Kidney epithelial cell (primary cell): ENCODE measurements at regions not wholly inside any gene's neighbourhood (a gene's known extent, or its start where the extent isn't known, plus 50 kb on each side); places are given as distances from the start of the nearest gene placed in this dataset.
"Not testable (repeated sequence)": the region's sequence is repeated elsewhere in the genome, so short reads cannot be mapped to it uniquely, and the experiment has no call there.

Source experiments
- DNase-seq: peaks from one replicate; pipeline ENCODE4 v3.0.0-alpha.2; 2010; ENCODE audit warnings: low read depth
- H3K27me3 ChIP-seq: 2 replicates; pipeline ENCODE4 v1.6.0; 2011; ENCODE audit warnings: low read length; ENCODE audit not compliant: control insufficient read depth, insufficient read depth
- H3K36me3 ChIP-seq: 2 replicates; pipeline ENCODE4 v1.5.1; 2011; ENCODE audit warnings: low read length; ENCODE audit not compliant: control insufficient read depth, insufficient read depth
- H3K4me3 ChIP-seq: 2 replicates; pipeline ENCODE4 v1.5.1; 2011; ENCODE audit warnings: low read depth, mild to moderate bottlenecking, control low read depth, low read length
- TF ChIP-seq, protein P1 (sequence below): IDR thresholded peaks from 2 replicates; pipeline ENCODE4 v1.5.1; 2011; ENCODE audit warnings: mild to moderate bottlenecking, moderate library complexity, low read length, control low read depth, inconsistent platforms; ENCODE audit not compliant: insufficient read depth, poor library complexity, severe bottlenecking

GRCh38 chr4:117699595-117699994, 334.7 kb upstream of the NDST3 start:
- no peaks in the 10 kb centered on the region for H3K27me3 ChIP-seq
- TF ChIP-seq, protein P1, sequence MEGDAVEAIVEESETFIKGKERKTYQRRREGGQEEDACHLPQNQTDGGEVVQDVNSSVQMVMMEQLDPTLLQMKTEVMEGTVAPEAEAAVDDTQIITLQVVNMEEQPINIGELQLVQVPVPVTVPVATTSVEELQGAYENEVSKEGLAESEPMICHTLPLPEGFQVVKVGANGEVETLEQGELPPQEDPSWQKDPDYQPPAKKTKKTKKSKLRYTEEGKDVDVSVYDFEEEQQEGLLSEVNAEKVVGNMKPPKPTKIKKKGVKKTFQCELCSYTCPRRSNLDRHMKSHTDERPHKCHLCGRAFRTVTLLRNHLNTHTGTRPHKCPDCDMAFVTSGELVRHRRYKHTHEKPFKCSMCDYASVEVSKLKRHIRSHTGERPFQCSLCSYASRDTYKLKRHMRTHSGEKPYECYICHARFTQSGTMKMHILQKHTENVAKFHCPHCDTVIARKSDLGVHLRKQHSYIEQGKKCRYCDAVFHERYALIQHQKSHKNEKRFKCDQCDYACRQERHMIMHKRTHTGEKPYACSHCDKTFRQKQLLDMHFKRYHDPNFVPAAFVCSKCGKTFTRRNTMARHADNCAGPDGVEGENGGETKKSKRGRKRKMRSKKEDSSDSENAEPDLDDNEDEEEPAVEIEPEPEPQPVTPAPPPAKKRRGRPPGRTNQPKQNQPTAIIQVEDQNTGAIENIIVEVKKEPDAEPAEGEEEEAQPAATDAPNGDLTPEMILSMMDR = no peak

GRCh38 chr4:117700111-117700892, 334.0 kb upstream of the NDST3 start:
- TF ChIP-seq, protein P1 = peak; percentile 25
- Histone ChIP-seq H3K27me3 (no peaks in the 10 kb centered on the region), H3K4me3 (no peak overlapping the region), H3K36me3 (no peaks in the 10 kb centered on the region)
- no peak for DNase-seq

More at GRCh38 chr4:117699595-117699994, 334.7 kb upstream of the NDST3 start:
- H3K36me3 ChIP-seq = no peaks in the 10 kb centered on the region
- DNase-seq = no peak
- H3K4me3 ChIP-seq = no peak overlapping the region

DNA sequence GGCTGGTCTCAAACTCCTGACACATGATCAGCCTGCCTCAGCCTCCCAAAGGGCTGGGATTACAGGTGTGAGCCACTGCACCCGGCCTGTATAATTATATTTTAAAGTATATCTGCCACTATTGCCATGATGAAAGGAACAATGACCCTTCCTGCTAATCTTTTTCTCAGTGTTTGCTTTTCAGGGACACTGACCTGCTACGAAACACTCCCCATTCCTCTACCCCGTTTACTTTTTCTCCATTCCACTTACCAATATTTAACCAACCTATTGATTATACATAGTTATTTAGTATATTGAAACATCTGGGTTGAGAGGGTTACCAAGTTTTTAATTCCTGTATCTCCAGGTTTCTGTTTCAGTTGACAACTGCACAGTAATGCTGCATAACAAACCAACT, 331.9 kb upstream of the NDST3 start:
- H3K4me3 ChIP-seq = no peak overlapping the region
- no peaks in the 10 kb centered on the region for H3K27me3 ChIP-seq
- no peak for DNase-seq
- TF ChIP-seq, protein P1 = no peak
- H3K36me3 ChIP-seq = no peaks in the 10 kb centered on the region

- H3K4me3 ChIP-seq = no peak overlapping the region
- H3K36me3 ChIP-seq = no peaks in the 10 kb centered on the region
- TF ChIP-seq, protein P1 = no peak
- H3K27me3 ChIP-seq = no peaks in the 10 kb centered on the region
- no peak for DNase-seq
These were observed 329.6 kb upstream of the NDST3 start for GRCh38 chr4:117704721-117705120.

DNA sequence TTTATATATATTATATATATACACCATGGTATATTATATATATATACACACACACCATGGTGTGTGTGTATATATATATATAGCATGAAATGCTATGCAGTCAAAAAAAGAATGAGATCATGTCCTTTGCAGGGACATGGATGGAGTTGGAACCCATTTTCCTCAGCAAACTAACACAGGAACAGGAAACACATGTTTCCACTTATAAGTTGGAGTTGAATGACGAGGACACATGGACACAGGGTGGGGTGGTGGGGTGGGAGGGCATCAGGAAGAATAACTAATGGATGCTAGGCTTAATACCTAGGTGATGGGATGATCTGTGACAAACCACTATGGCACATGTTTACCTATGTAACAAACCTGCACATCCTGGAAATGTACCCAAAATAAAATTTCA, 293.6 kb upstream of the NDST3 start:
- H3K27me3 ChIP-seq = no peaks in the 10 kb centered on the region
- TF ChIP-seq, protein P1 = no peak
- H3K36me3 ChIP-seq = no peaks in the 10 kb centered on the region
- DNase-seq = no peak
- H3K4me3 ChIP-seq = no peak overlapping the region

DNA sequence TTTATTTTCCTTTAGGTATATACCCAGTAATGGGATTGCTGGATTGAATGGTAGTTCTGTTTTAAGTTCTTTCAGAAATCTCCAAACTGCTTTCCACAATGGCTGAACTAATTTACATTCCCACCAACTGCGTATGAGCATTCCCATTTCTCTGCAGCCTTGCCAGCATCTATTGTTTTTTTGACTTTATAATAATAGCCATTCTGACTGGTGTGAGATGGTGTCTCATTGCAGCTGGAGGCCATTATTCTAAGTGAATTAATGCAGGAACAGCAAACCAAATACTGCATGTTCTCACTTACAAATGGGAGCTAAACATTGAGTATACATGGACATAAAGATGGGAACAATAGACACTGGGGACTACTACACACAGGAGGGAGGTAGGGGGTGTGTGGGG, 288.9 kb upstream of the NDST3 start:
- not testable (repeated sequence) for DNase-seq, H3K4me3 ChIP-seq, H3K36me3 ChIP-seq, H3K27me3 ChIP-seq
